Stomach (tissue), 8 donors: ENCODE measurements at regions not wholly inside any gene's neighbourhood (a gene's known extent, or its start where the extent isn't known, plus 50 kb on each side); places are given as distances from the start of the nearest gene placed in this dataset.

ENCODE experiments used
- DNase-seq, 2 donors: peaks; one replicate each; pipeline versions ENCODE4 v3.0.0 to v3.0.0-alpha.2; 2013 to 2019
- H3K27ac ChIP-seq, 5 donors: fragments of 200-600 bp in 4 of 5; sonication (generic) in 4 of 5; one replicate each; pipeline ENCODE4 v1.5.1; 2013 to 2019; ENCODE audit warnings: mild to moderate bottlenecking in 1 of 5, moderate library complexity in 1 of 5
- H3K27me3 ChIP-seq, 3 donors: fragments of 200-600 bp; sonication (generic); one replicate each; pipeline ENCODE4 v1.5.1; 2017 to 2019; ENCODE audit warnings: mixed run types in 1 of 3
- H3K36me3 ChIP-seq, 4 donors: fragments of 200-600 bp; sonication (generic); 1 replicate in 3 of 4; 2 replicates in 1 of 4; pipeline ENCODE4 v1.5.1; 2016 to 2019
- H3K4me1 ChIP-seq, 4 donors: fragments of 200-600 bp; sonication (generic); one replicate each; pipeline ENCODE4 v1.5.1; 2016 to 2019
- H3K4me3 ChIP-seq, 4 donors: fragments of 200-600 bp; sonication (generic) in 3 of 4; one replicate each; pipeline ENCODE4 v1.5.1; 2016 to 2019; ENCODE audit warnings: mild to moderate bottlenecking in 1 of 4
- H3K9me3 ChIP-seq, 4 donors: fragments of 200-600 bp; sonication (generic); one replicate each; pipeline ENCODE4 v1.5.1; 2016 to 2019
- EP300 ChIP-seq: sonication (generic); formaldehyde crosslinking; IDR thresholded peaks from one replicate; pipeline ENCODE4 v1.6.1; 2017; ENCODE audit warnings: antibody characterized with exemption
- POLR2A ChIP-seq, 4 donors: fragments of 450-650 bp; IDR thresholded peaks; one replicate each; pipeline ENCODE4 v1.6.1; 2016; ENCODE audit warnings: antibody characterized with exemption in 4 of 4, control low read depth in 2 of 4, mild to moderate bottlenecking in 1 of 4, moderate library complexity in 1 of 4
- POLR2AphosphoS5 ChIP-seq, 3 donors: sonication (generic); formaldehyde crosslinking; IDR thresholded peaks; one replicate each; pipeline ENCODE4 v1.6.1; 2016; ENCODE audit warnings: antibody characterized with exemption in 3 of 3
- whole genome bisulfite sequencing, 5 donors: extraction: QIAGEN DNeasy Blood & Tissue Kit in 3 of 5; methylation state at CpG; one replicate each; pipeline versions ENCODE4 v1.1.5 to v1.1.7; 2013 to 2018; 5-methylcytosine and 5-hydroxymethylcytosine counted together
- intact Hi-C: fragments of 100-400 bp; cut with DNase I; formaldehyde crosslinking; loops from one replicate; pipeline ENCODE4 v1.15.1; 2023; ENCODE audit warnings: low total_unique reads
- TF ChIP-seq, protein P1 (sequence below), 7 experiments: fragments of 450-650 bp in 4 of 7; fragments of 200-600 bp in 3 of 7; sonication (generic) in 3 of 7; IDR thresholded peaks; one replicate each; pipeline ENCODE4 v1.5.1; 2016 to 2019; ENCODE audit warnings: antibody characterized with exemption in 7 of 7, control low read depth in 2 of 7, mild to moderate bottlenecking in 1 of 7
- donor health status: healthy with polysubstance abuse.
- donor health status: Bipolar disorder and iron deficiency.
- donor health status: healthy.

DNA sequence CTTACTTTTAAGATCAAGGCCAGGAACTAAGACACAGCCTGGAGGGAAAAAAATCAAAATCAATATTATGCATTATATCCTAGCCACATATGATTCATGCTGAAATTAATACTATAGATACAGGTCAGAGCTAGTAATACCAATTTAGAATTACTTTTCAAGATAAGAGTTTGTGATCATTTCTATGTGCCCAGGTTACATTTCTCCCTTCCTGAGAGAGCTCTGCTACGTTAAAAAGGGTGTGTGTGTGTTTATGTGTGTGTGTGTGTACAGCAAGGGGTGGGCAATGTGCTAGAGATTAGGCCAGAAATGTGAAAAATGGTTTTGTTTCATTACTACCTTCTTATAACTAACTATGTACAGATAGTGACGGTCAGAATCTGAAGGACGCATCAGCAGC lies 223.9 kb upstream of the FLRT2 start:
- intact Hi-C loops: no loop called here
- H3K36me3 ChIP-seq: no peaks in the 10 kb centered on the region
- no peak overlapping the region for H3K4me3 ChIP-seq
- no peaks in the 10 kb centered on the region for H3K4me1 ChIP-seq
- no peak for DNase-seq
- no peaks in the 10 kb centered on the region for H3K9me3 ChIP-seq
- WGBS, 5 donors: 77 to 84% (median 82%) methylated on average over 3 of the region's 3 CpGs
- no peak overlapping the region for H3K27ac ChIP-seq
- no peaks in the 10 kb centered on the region for H3K27me3 ChIP-seq
- no peak for TF ChIP-seq POLR2A (IDR thresholded peaks at IDR 0.05)
- TF ChIP-seq, protein P1, sequence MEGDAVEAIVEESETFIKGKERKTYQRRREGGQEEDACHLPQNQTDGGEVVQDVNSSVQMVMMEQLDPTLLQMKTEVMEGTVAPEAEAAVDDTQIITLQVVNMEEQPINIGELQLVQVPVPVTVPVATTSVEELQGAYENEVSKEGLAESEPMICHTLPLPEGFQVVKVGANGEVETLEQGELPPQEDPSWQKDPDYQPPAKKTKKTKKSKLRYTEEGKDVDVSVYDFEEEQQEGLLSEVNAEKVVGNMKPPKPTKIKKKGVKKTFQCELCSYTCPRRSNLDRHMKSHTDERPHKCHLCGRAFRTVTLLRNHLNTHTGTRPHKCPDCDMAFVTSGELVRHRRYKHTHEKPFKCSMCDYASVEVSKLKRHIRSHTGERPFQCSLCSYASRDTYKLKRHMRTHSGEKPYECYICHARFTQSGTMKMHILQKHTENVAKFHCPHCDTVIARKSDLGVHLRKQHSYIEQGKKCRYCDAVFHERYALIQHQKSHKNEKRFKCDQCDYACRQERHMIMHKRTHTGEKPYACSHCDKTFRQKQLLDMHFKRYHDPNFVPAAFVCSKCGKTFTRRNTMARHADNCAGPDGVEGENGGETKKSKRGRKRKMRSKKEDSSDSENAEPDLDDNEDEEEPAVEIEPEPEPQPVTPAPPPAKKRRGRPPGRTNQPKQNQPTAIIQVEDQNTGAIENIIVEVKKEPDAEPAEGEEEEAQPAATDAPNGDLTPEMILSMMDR (IDR thresholded peaks at IDR 0.05): no peak
- no peak for TF ChIP-seq POLR2AphosphoS5 (IDR thresholded peaks at IDR 0.05)
- TF ChIP-seq EP300: no peak

GRCh38 chr14:85308531-85309300 lies 221.2 kb upstream of the FLRT2 start:
- TF ChIP-seq POLR2AphosphoS5 (IDR thresholded peaks at IDR 0.05) (no peak), POLR2A (IDR thresholded peaks at IDR 0.05) (no peak), EP300 (no peak)
- TF ChIP-seq, protein P1 (IDR thresholded peaks at IDR 0.05): no peak
- Histone ChIP-seq H3K27me3 (no peaks in the 10 kb centered on the region), H3K9me3 (no peaks in the 10 kb centered on the region), H3K36me3 (no peaks in the 10 kb centered on the region), H3K4me3 (no peak overlapping the region), H3K27ac (no peak overlapping the region), H3K4me1 (no peaks in the 10 kb centered on the region)
- DNase-seq: peak in 1 of 2 donors; percentile 55
- intact Hi-C loops: no loop called here
- 38 to 61% (median 60%) methylated on average over 8 of the region's 8 CpGs for WGBS, 5 donors

- Histone ChIP-seq H3K4me3 (no peak overlapping the region), H3K9me3 (no peaks in the 10 kb centered on the region), H3K27ac (no peak overlapping the region), H3K27me3 (no peaks in the 10 kb centered on the region), H3K36me3 (no peaks in the 10 kb centered on the region), H3K4me1 (no peaks in the 10 kb centered on the region)
- no peak for DNase-seq
- TF ChIP-seq POLR2A (IDR thresholded peaks at IDR 0.05) (no peak), EP300 (no peak), POLR2AphosphoS5 (IDR thresholded peaks at IDR 0.05) (no peak)
- TF ChIP-seq, protein P1 (IDR thresholded peaks at IDR 0.05): no peak
- intact Hi-C loops: no loop called here
- 84 to 91% (median 88%) methylated on average over 8 of the region's 8 CpGs for WGBS, 5 donors
These were observed 219.3 kb upstream of the FLRT2 start for GRCh38 chr14:85310491-85311272.

DNA sequence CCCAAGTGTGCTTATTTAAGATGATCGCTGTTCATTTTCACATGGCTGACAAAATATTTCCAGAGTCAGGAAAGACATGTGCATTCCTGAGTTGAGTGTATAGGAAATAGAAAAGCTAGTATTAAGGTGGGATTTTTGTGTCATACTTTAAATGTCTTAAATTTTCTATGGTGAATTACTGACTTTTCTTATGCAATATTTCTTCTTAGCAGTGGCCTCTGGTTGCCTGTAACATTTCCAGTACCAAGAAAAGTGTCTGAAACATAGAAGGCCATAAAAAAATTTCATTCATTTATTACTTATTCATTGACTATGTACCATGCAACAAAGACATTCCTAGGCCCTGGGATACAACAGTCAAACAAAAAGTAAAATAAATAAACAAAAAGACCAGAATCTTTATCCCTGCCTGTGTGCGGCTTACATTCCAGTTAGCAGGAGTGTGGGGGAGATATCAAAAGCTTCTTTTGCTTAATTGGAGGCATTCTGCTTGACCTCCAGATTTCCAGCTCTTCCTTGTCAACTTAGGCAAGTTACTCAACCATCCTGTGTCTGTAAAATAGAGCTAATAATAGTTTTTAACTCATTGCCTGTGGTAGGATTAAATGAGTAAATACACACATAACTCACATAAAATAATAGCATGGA lies 216.3 kb upstream of the FLRT2 start:
- intact Hi-C loops: no loop called here
- 78 to 89% (median 84%) methylated on average over 2 of the region's 2 CpGs for WGBS, 5 donors
- H3K4me1 ChIP-seq: no peaks in the 10 kb centered on the region
- no peaks in the 10 kb centered on the region for H3K27me3 ChIP-seq
- H3K4me3 ChIP-seq: no peak overlapping the region
- no peak overlapping the region for H3K27ac ChIP-seq
- no peak for DNase-seq
- no peaks in the 10 kb centered on the region for H3K36me3 ChIP-seq
- no peaks in the 10 kb centered on the region for H3K9me3 ChIP-seq
- TF ChIP-seq EP300 (no peak), POLR2AphosphoS5 (IDR thresholded peaks at IDR 0.05) (no peak)
- TF ChIP-seq, protein P1 (IDR thresholded peaks at IDR 0.05): no peak
